Erythroblast (primary cell): ENCODE measurements at regions not wholly inside any gene's neighbourhood (a gene's known extent, or its start where the extent isn't known, plus 50 kb on each side); places are given as distances from the start of the nearest gene placed in this dataset.

Experiments
- GATA1 ChIP-seq: IDR thresholded peaks from 2 replicates; pipeline ENCODE4 v1.6.1; 2011; ENCODE audit warnings: low read depth, mild to moderate bottlenecking, control low read depth, low read length, moderate library complexity
- POLR2A ChIP-seq: IDR thresholded peaks from 2 replicates; pipeline ENCODE4 v1.6.1; 2011; ENCODE audit warnings: mild to moderate bottlenecking, low read length

GRCh38 chr18:37640504-37640903, 74.9 kb upstream of the CELF4 start:
- TF ChIP-seq POLR2A = no peak
- no peak for TF ChIP-seq GATA1
